ENCODE measurements at regions not wholly inside any gene's neighbourhood (a gene's known extent, or its start where the extent isn't known, plus 50 kb on each side); places are given as distances from the start of the nearest gene placed in this dataset.

DNA sequence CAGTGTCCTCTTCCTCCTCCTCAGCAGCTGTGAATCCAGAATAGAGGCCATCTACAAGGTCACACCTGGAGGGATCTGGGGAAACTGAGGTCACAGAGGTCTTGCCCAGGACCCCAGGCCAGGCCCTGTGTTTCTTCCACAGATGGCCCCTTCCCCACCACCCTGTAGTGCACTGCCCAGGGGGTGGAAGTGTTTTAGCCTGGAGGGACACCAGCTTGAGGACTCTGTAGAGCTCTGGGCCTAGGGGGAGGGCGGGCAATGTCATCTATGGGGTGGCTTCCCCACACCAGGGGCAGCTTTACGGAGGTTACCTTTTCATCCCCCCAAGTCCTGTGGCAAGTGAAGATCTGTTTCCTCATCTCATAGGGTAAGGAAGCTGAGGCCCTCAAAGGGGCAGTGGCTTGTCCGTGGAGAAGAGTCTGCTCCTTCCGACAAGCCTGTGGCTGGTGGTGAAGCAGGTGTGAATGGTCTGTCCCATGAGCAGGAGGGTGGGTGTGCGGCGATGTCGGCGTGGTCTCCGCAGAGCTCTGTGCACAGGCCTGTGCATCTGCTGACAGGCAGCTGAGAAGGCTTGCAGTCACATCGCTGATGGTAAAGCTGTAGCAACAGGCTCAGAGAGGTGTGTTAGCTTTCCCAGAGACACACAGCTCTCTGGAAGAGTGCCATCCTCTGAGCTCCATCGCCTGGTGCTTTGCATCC lies 74.1 kb upstream of the WNT7B start:
- no peak overlapping the region for H3K14ac ChIP-seq (replicated peaks; ENCODE audit: low read depth, low read length)
- peak overlapping the region; percentile 51; the same call in 1 of the 2 replicates for H3K23ac ChIP-seq (ENCODE audit: low read depth, low read length)
- H3K9me3 ChIP-seq (ENCODE audit: control insufficient read depth, insufficient read depth, low read length) = no peaks in the 10 kb centered on the region
- in situ Hi-C loops (cut with MboI; ENCODE audit: low sequenced_read_pairs) = no loop called here
- BruUV-seq (replicated peaks) = no TSS peak
- ChIA-PET CTCF (no interaction called here), POLR2A (ENCODE audit: unreplicated experiment) (interaction anchor here (0.6 kb wide), 1 partner anchor 10 kb away, joined by 3 read pairs; no protein-coding TSS in a partner anchor)
- H2AK9ac ChIP-seq (replicated peaks; ENCODE audit: low read depth, low read length, poor library complexity) = peak overlapping the region; percentile 68
- H3K4me1 ChIP-seq (ENCODE audit: control insufficient read depth, insufficient read depth, low read length) = peaks cover 17% of the 10 kb centered on the region
- H2BK20ac ChIP-seq (ENCODE audit: low read depth, low read length) = no peak overlapping the region
- no peak overlapping the region for H3K27ac ChIP-seq (ENCODE audit: insufficient read depth, low read length)
- H3K36me3 ChIP-seq (ENCODE audit: control insufficient read depth, insufficient read depth, low read length) = peaks cover 6% of the 10 kb centered on the region; the same call in 1 of the 2 replicates
- intact Hi-C loops (cut with micrococcal nuclease) = no loop called here
- H3K18ac ChIP-seq (ENCODE audit: low read depth, low read length) = no peak overlapping the region
- ATAC-seq (ENCODE audit: low read depth) (no peak), DNase-seq (no peak)
- WGBS, 2 experiments (ENCODE audit: extremely low coverage in 2 of 2, insufficient read length in 1 of 2) = 100% methylated on average over 3 of the region's 11 CpGs; no CpG with 5 or more reads in 1 of the 2 experiments
- no peak overlapping the region for H3K56ac ChIP-seq (ENCODE audit: extremely low read depth, insufficient read depth, low read length)
- H3K4ac ChIP-seq (ENCODE audit: low read depth, low read length) = no peak overlapping the region
- dilution Hi-C loops (cut with HindIII; ENCODE audit: low sequenced_read_pairs, unreplicated experiment) = no loop called here
- H2BK120ac ChIP-seq (ENCODE audit: low read depth, low read length) = no peak overlapping the region
- no peak overlapping the region for H3K4me2 ChIP-seq (ENCODE audit: low read depth, low read length)
- TF ChIP-seq BHLHE40 (IDR thresholded peaks at IDR 0.05; ENCODE audit: low read depth, low read length) = no peak
- no peak for TF ChIP-seq RAD21 (IDR thresholded peaks at IDR 0.05; ENCODE audit: low read length)
- TF ChIP-seq SMC3 (IDR thresholded peaks at IDR 0.05; ENCODE audit: low read depth, low read length) = no peak
- TF ChIP-seq NFE2L2 (IDR thresholded peaks at IDR 0.05; ENCODE audit: low read depth, low read length) = no peak
- TF ChIP-seq RFX5 (IDR thresholded peaks at IDR 0.05; ENCODE audit: low read depth, low read length) = no peak
- no peak overlapping the region for H4K5ac ChIP-seq (ENCODE audit: low read depth, low read length)
- H4K8ac ChIP-seq (ENCODE audit: low read depth in 2 of 2, low read length in 2 of 2) = no peak overlapping the region
- no peaks in the 10 kb centered on the region for H4K20me1 ChIP-seq (ENCODE audit: insufficient read depth, low read length)
- H3K79me1 ChIP-seq (ENCODE audit: low read depth in 1 of 2, low read length in 2 of 2) = peaks cover 21 to 59% of the 10 kb centered on the region in 2 experiments
- H4K91ac ChIP-seq (ENCODE audit: insufficient read depth, low read depth, low read length) = no peak overlapping the region; the same call in 1 of the 2 replicates
- H3K27me3 ChIP-seq (ENCODE audit: control insufficient read depth, insufficient read depth, low read length) = no peaks in the 10 kb centered on the region
- H2BK5ac ChIP-seq (ENCODE audit: low read depth, low read length, poor library complexity, severe bottlenecking) = no peak overlapping the region
- H3K9me1 ChIP-seq (ENCODE audit: insufficient read depth, low read length) = peaks cover 7% of the 10 kb centered on the region; the same call in 1 of the 2 replicates
- no peak overlapping the region for H2BK15ac ChIP-seq (ENCODE audit: low read depth, low read length)
- H2AK5ac ChIP-seq (ENCODE audit: low read depth, low read length) = no peak overlapping the region
- no peak overlapping the region for H3K4me3 ChIP-seq (ENCODE audit: insufficient read depth, low read depth, low read length)
- H3K9ac ChIP-seq (ENCODE audit: low read depth, low read length) = no peak overlapping the region
- H2AFZ ChIP-seq (replicated peaks; ENCODE audit: low read length, poor library complexity) = no peak overlapping the region

All from IMR-90 (cell line).